ENCODE measurements at regions not wholly inside any gene's neighbourhood (a gene's known extent, or its start where the extent isn't known, plus 50 kb on each side); places are given as distances from the start of the nearest gene placed in this dataset.

GRCh38 chr10:62924344-62924748 is 108.2 kb upstream of the EGR2 start:
- DNase-seq: no peak

GRCh38 chr10:62919776-62920175 is 103.6 kb upstream of the EGR2 start:
- no peak for DNase-seq

- peak; percentile 15 to 26 for DNase-seq
Measured at GRCh38 chr10:62917475-62918238, 101.5 kb upstream of the EGR2 start.

GRCh38 chr10:62916141-62916603 is 100.0 kb upstream of the EGR2 start:
- DNase-seq: peak; percentile 21 to 23

- DNase-seq: no peak
Measured at GRCh38 chr10:62915158-62915557, 99.0 kb upstream of the EGR2 start.

GRCh38 chr10:62912086-62912485 is 95.9 kb upstream of the EGR2 start:
- no peak for DNase-seq

- no peak for DNase-seq
Measured at GRCh38 chr10:62911210-62911963, 95.2 kb upstream of the EGR2 start.

GRCh38 chr10:62907470-62908212 is 91.5 kb upstream of the EGR2 start:
- no peak for DNase-seq

- DNase-seq: no peak
Measured at GRCh38 chr10:62904281-62904875, 88.2 kb upstream of the EGR2 start.

- DNase-seq: no peak
Measured at GRCh38 chr10:62903828-62904227, 87.7 kb upstream of the EGR2 start.

- no peak for DNase-seq
Measured at GRCh38 chr10:62900829-62901571, 84.8 kb upstream of the EGR2 start.

- no peak for DNase-seq
Measured at GRCh38 chr10:62899311-62899710, 83.1 kb upstream of the EGR2 start.

GRCh38 chr10:62895063-62895462 is 78.9 kb upstream of the EGR2 start:
- DNase-seq: no peak

- DNase-seq: no peak
Measured at GRCh38 chr10:62894156-62894555, 78.0 kb upstream of the EGR2 start.

GRCh38 chr10:62893036-62893435 is 76.9 kb upstream of the EGR2 start:
- no peak for DNase-seq

- no peak for DNase-seq
Measured at GRCh38 chr10:62890395-62890794, 74.2 kb upstream of the EGR2 start.

- no peak for DNase-seq
Measured at GRCh38 chr10:62887642-62888041, 71.5 kb upstream of the EGR2 start.

- DNase-seq: no peak
Measured at GRCh38 chr10:62885684-62886461, 69.7 kb upstream of the EGR2 start.

GRCh38 chr10:62880162-62880561 is 64.0 kb upstream of the EGR2 start:
- no peak for DNase-seq

- DNase-seq: no peak
Measured at GRCh38 chr10:62873866-62874265, 57.7 kb upstream of the EGR2 start.

GRCh38 chr10:62870866-62871265 is 54.7 kb upstream of the EGR2 start:
- no peak for DNase-seq

GRCh38 chr10:62869958-62870357 is 53.8 kb upstream of the EGR2 start:
- DNase-seq: no peak
